KMS-11 (cell line): ENCODE measurements at regions not wholly inside any gene's neighbourhood (a gene's known extent, or its start where the extent isn't known, plus 50 kb on each side); places are given as distances from the start of the nearest gene placed in this dataset.

ENCODE experiments used
- H2AFZ ChIP-seq: fragments of 200-600 bp; sonication (generic); 2 replicates; pipeline ENCODE4 v1.6.1; 2016; ENCODE audit warnings: antibody characterized with exemption, mixed run types, low read depth
- H3K27ac ChIP-seq: fragments of 200-600 bp; sonication (generic); 2 replicates; pipeline ENCODE4 v1.6.1; 2016; ENCODE audit warnings: mild to moderate bottlenecking, mixed run types
- H3K27me3 ChIP-seq: fragments of 200-600 bp; sonication (generic); 2 replicates; pipeline ENCODE4 v1.6.1; 2017; ENCODE audit warnings: mild to moderate bottlenecking, low read depth, mixed run types, moderate library complexity; ENCODE audit not compliant: insufficient read depth
- H3K36me3 ChIP-seq: fragments of 200-600 bp; sonication (generic); 2 replicates; pipeline ENCODE4 v1.6.1; 2017; ENCODE audit warnings: mild to moderate bottlenecking, mixed run types; ENCODE audit not compliant: insufficient read depth
- H3K4me1 ChIP-seq: fragments of 200-600 bp; sonication (generic); 2 replicates; pipeline ENCODE4 v1.6.1; 2016; ENCODE audit warnings: mild to moderate bottlenecking, low read depth, mixed run types; ENCODE audit not compliant: poor library complexity, severe bottlenecking
- H3K4me2 ChIP-seq: fragments of 200-600 bp; sonication (generic); 2 replicates; pipeline ENCODE4 v1.7.0; 2016; ENCODE audit warnings: mild to moderate bottlenecking, mixed run types
- H3K4me3 ChIP-seq: fragments of 200-600 bp; sonication (generic); IDR thresholded peaks from 2 replicates; pipeline ENCODE4 v1.6.1; 2017; ENCODE audit warnings: low read depth, low read length, mixed read lengths; ENCODE audit not compliant: insufficient read depth
- H3K79me2 ChIP-seq: fragments of 200-600 bp; sonication (generic); 2 replicates; pipeline ENCODE4 v1.6.1; 2016; ENCODE audit warnings: low read depth, mixed run types; ENCODE audit not compliant: insufficient read depth
- H3K9ac ChIP-seq: fragments of 200-600 bp; sonication (generic); 2 replicates; pipeline ENCODE4 v1.6.1; 2016; ENCODE audit warnings: mild to moderate bottlenecking, mixed run types
- H4K20me1 ChIP-seq: fragments of 200-600 bp; sonication (generic); 2 replicates; pipeline ENCODE4 v1.6.1; 2016; ENCODE audit warnings: mild to moderate bottlenecking, mixed run types; ENCODE audit not compliant: insufficient read depth
- TF ChIP-seq, protein P1 (sequence below): fragments of 200-600 bp; sonication (generic); conservative IDR thresholded peaks from 2 replicates; pipeline ENCODE4 v1.6.1; 2017; ENCODE audit warnings: low read depth, mild to moderate bottlenecking, antibody characterized with exemption, low read length, moderate library complexity, mixed read lengths

DNA sequence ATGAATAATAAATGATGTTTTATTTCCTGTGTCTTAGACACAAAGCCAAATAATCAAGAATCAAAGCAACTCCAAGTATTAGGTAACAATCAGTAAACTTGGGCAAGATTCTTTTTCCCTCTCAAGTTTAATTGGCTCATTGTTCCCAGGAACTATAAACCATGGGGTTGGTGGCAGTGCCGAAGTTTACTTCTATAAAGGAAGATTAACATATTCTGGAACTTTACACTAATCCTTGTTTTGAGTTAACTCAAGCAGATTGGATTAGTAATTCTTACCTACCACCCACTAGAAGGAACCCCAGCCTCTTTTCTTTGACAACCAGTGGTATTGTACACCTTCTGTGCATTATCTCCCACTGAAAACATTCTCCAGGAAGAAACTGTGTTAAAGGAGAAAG is 197.1 kb downstream of the EXOC5 start:
- no peaks in the 10 kb centered on the region for H3K27me3 ChIP-seq
- TF ChIP-seq, protein P1, sequence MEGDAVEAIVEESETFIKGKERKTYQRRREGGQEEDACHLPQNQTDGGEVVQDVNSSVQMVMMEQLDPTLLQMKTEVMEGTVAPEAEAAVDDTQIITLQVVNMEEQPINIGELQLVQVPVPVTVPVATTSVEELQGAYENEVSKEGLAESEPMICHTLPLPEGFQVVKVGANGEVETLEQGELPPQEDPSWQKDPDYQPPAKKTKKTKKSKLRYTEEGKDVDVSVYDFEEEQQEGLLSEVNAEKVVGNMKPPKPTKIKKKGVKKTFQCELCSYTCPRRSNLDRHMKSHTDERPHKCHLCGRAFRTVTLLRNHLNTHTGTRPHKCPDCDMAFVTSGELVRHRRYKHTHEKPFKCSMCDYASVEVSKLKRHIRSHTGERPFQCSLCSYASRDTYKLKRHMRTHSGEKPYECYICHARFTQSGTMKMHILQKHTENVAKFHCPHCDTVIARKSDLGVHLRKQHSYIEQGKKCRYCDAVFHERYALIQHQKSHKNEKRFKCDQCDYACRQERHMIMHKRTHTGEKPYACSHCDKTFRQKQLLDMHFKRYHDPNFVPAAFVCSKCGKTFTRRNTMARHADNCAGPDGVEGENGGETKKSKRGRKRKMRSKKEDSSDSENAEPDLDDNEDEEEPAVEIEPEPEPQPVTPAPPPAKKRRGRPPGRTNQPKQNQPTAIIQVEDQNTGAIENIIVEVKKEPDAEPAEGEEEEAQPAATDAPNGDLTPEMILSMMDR = no peak
- H3K4me3 ChIP-seq = no peak overlapping the region
- no peak overlapping the region for H3K27ac ChIP-seq
- no peak overlapping the region for H3K9ac ChIP-seq
- no peaks in the 10 kb centered on the region for H3K36me3 ChIP-seq
- no peaks in the 10 kb centered on the region for H4K20me1 ChIP-seq
- no peak overlapping the region for H3K4me2 ChIP-seq
- no peaks in the 10 kb centered on the region for H3K79me2 ChIP-seq
- H3K4me1 ChIP-seq = no peaks in the 10 kb centered on the region
- no peak overlapping the region for H2AFZ ChIP-seq

DNA sequence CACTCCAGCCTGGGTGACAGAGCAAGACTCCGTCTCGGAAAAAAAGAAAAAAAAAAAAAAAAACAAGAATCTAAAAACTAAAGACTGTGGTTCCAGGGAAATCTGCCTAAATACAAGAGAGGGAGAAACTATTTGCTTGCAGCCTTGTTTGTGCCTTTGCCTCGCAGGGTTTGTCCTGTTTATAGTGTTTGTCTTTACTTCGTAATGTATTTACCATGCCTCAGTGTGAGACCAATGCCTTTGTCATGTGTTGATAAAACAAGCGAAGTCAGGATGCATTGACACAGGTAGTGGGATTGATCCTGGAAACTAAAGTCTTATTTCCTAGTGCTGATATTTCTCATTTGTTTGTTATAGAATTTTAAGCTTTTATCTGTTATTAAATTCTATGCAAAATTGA is 199.0 kb downstream of the EXOC5 start:
- no peaks in the 10 kb centered on the region for H3K79me2 ChIP-seq
- H3K27ac ChIP-seq = no peak overlapping the region
- TF ChIP-seq, protein P1 = no peak
- no peaks in the 10 kb centered on the region for H3K4me1 ChIP-seq
- H4K20me1 ChIP-seq = no peaks in the 10 kb centered on the region
- H2AFZ ChIP-seq = no peak overlapping the region
- no peak overlapping the region for H3K9ac ChIP-seq
- H3K4me2 ChIP-seq = no peak overlapping the region
- H3K36me3 ChIP-seq = no peaks in the 10 kb centered on the region
- H3K4me3 ChIP-seq = no peak overlapping the region
- H3K27me3 ChIP-seq = no peaks in the 10 kb centered on the region

GRCh38 chr14:57068511-57068910 is 200.2 kb downstream of the EXOC5 start:
- TF ChIP-seq, protein P1 = no peak
- H3K4me2 ChIP-seq = no peak overlapping the region
- peaks cover 8% of the 10 kb centered on the region for H3K4me1 ChIP-seq

DNA sequence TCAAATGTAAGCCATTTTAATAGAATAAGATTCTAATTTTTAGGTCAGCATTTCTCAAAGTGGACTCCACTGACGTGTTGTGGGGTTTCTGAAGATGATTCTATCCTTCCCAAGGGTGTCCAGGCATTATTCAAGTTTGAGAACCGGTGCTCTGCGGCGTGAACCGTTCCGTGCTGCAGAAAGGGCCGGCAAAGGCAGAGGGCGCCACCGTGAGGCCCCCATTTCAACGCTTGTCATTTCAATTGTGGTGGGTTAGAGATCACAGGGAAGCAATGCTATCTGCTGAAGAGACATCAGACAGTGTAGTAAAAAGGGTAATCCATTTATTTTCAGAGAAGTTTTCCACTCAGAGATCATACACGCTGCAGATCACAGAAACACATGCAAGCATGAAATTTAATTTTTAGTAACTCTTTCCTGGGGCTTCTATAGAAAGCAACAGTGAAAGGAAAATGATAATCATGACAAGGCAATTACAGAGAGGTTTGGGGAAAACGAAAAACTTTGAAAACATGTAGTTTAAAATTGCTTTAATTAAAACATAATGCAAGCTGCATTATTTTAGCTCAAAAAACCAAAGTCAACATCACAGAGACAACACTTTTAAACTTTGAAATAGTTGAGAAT is 201.7 kb downstream of the EXOC5 start:
- Histone ChIP-seq H3K4me3 (no peak overlapping the region), H3K27ac (no peak overlapping the region)

More at GRCh38 chr14:57068511-57068910, 200.2 kb downstream of the EXOC5 start:
- no peaks in the 10 kb centered on the region for H3K79me2 ChIP-seq
- no peak overlapping the region for H3K4me3 ChIP-seq
- H3K9ac ChIP-seq = no peak overlapping the region
- no peaks in the 10 kb centered on the region for H3K36me3 ChIP-seq
- no peaks in the 10 kb centered on the region for H3K27me3 ChIP-seq
- no peak overlapping the region for H3K27ac ChIP-seq
- no peak overlapping the region for H2AFZ ChIP-seq
- no peaks in the 10 kb centered on the region for H4K20me1 ChIP-seq

More for the DNA sequence above, 201.7 kb downstream of the EXOC5 start:
- H3K27me3 ChIP-seq = no peaks in the 10 kb centered on the region
- no peak overlapping the region for H3K4me2 ChIP-seq
- H3K9ac ChIP-seq = no peak overlapping the region
- no peaks in the 10 kb centered on the region for H3K79me2 ChIP-seq
- no peaks in the 10 kb centered on the region for H4K20me1 ChIP-seq
- H3K4me1 ChIP-seq = peaks cover 23% of the 10 kb centered on the region
- no peaks in the 10 kb centered on the region for H3K36me3 ChIP-seq
- no peak overlapping the region for H2AFZ ChIP-seq
- TF ChIP-seq, protein P1 = no peak
